WTC11 (cell line): ENCODE measurements at regions not wholly inside any gene's neighbourhood (a gene's known extent, or its start where the extent isn't known, plus 50 kb on each side); places are given as distances from the start of the nearest gene placed in this dataset.

Experiments used
- ATAC-seq: fragments of 200-7000 bp; cut with Tn5 transposase; 2 replicates; pipeline ENCODE4 v1.10.0; 2021; ENCODE audit warnings: mild to moderate bottlenecking, moderate library complexity
- CTCF ChIA-PET: fragments of 300-600 bp; sonication (Branson Sonifier 250); formaldehyde crosslinking; loops from one replicate; lab custom pipeline; 2021; ENCODE audit warnings: antibody characterized with exemption; lab: Charles Lee
- POLR2A ChIA-PET: fragments of 350-600 bp; sonication (Branson Sonifier 250); formaldehyde crosslinking; loops from one replicate; lab custom pipeline; 2021; ENCODE audit warnings: antibody characterized with exemption; lab: Charles Lee
- DNase-seq: peaks from one replicate; pipeline ENCODE4 v3.0.0; 2021; ENCODE audit warnings: low spot score
- H3K27ac Mint-ChIP-seq: 2 replicates; pipeline ENCODE4 v1.8.0; 2021; ENCODE audit warnings: mixed read lengths
- H3K27me3 Mint-ChIP-seq: 2 replicates; pipeline ENCODE4 v1.8.0; 2021; ENCODE audit warnings: low read depth, mild to moderate bottlenecking, moderate library complexity, mixed read lengths
- H3K36me3 Mint-ChIP-seq: 2 replicates; pipeline ENCODE4 v1.8.0; 2021; ENCODE audit warnings: mixed read lengths
- H3K4me1 Mint-ChIP-seq: 2 replicates; pipeline ENCODE4 v1.8.0; 2022; ENCODE audit warnings: mixed read lengths
- H3K4me3 Mint-ChIP-seq: 2 replicates; pipeline ENCODE4 v1.8.0; 2021; ENCODE audit warnings: mild to moderate bottlenecking, moderate library complexity, mixed read lengths
- H3K9me3 Mint-ChIP-seq: 2 replicates; pipeline ENCODE4 v1.8.0; 2021; ENCODE audit warnings: mixed read lengths
- CBFB ChIP-seq: sonication (generic); formaldehyde crosslinking; IDR thresholded peaks from 2 replicates; pipeline ENCODE4 v1.8.1; 2022; ENCODE audit warnings: mild to moderate bottlenecking, low read depth, missing genetic modification reagents
- CREB1 ChIP-seq: sonication (generic); formaldehyde crosslinking; IDR thresholded peaks from 2 replicates; pipeline ENCODE4 v1.8.0; 2023; ENCODE audit warnings: mild to moderate bottlenecking, missing genetic modification reagents
- ETV6 ChIP-seq: sonication (generic); formaldehyde crosslinking; IDR thresholded peaks from 2 replicates; pipeline ENCODE4 v1.8.1; 2022; ENCODE audit warnings: mild to moderate bottlenecking, missing genetic modification reagents
- FOXJ3 ChIP-seq: sonication (generic); formaldehyde crosslinking; IDR thresholded peaks from 2 replicates; pipeline ENCODE4 v1.9.0; 2021; ENCODE audit warnings: missing genetic modification reagents, mild to moderate bottlenecking, borderline replicate concordance
- GABPB1 ChIP-seq: sonication (generic); formaldehyde crosslinking; IDR thresholded peaks from 2 replicates; pipeline ENCODE4 v1.8.1; 2023; ENCODE audit warnings: mild to moderate bottlenecking, missing genetic modification reagents
- GTF2I ChIP-seq: fragments of 250-450 bp; sonication (Bioruptor Pico); conservative IDR thresholded peaks from 2 replicates; pipeline ENCODE4 v1.4.0; 2021; ENCODE audit warnings: mild to moderate bottlenecking
- JAZF1 ChIP-seq: fragments of 250-450 bp; sonication (Bioruptor Pico); IDR thresholded peaks from 2 replicates; pipeline ENCODE4 v1.9.0; 2021; ENCODE audit warnings: moderate library complexity, mild to moderate bottlenecking, inconsistent platforms
- KAT7 ChIP-seq: sonication (generic); formaldehyde crosslinking; IDR thresholded peaks from 2 replicates; pipeline ENCODE4 v1.8.1; 2023; ENCODE audit warnings: missing genetic modification reagents, mild to moderate bottlenecking, borderline replicate concordance
- MYBL2 ChIP-seq: sonication (generic); formaldehyde crosslinking; IDR thresholded peaks from 2 replicates; pipeline ENCODE4 v1.8.1; 2023; ENCODE audit warnings: mild to moderate bottlenecking, moderate library complexity, missing genetic modification reagents
- NFE2L1 ChIP-seq: sonication (generic); formaldehyde crosslinking; IDR thresholded peaks from 2 replicates; pipeline ENCODE4 v1.8.1; 2023; ENCODE audit warnings: missing genetic modification reagents
- PRRX2 ChIP-seq: fragments of 250-450 bp; sonication (Bioruptor Pico); IDR thresholded peaks from 2 replicates; pipeline ENCODE4 v1.8.0; 2021; ENCODE audit warnings: mild to moderate bottlenecking
- RELA ChIP-seq: sonication (generic); formaldehyde crosslinking; IDR thresholded peaks from 2 replicates; pipeline ENCODE4 v1.8.1; 2022; ENCODE audit warnings: missing genetic modification reagents, mild to moderate bottlenecking, borderline replicate concordance
- SMAD3 ChIP-seq: sonication (generic); formaldehyde crosslinking; IDR thresholded peaks from 2 replicates; pipeline ENCODE4 v1.8.0; 2022; ENCODE audit warnings: missing genetic modification reagents, mild to moderate bottlenecking, borderline replicate concordance
- SOX15 ChIP-seq: fragments of 250-450 bp; sonication (Bioruptor Pico); IDR thresholded peaks from 2 replicates; pipeline ENCODE4 v1.9.0; 2021; ENCODE audit warnings: mild to moderate bottlenecking
- TEAD4 ChIP-seq: sonication (generic); formaldehyde crosslinking; IDR thresholded peaks from 2 replicates; pipeline ENCODE4 v1.8.0; 2022; ENCODE audit warnings: mild to moderate bottlenecking, missing genetic modification reagents
- TP53 ChIP-seq: sonication (generic); formaldehyde crosslinking; IDR thresholded peaks from 2 replicates; pipeline ENCODE4 v1.8.1; 2023; ENCODE audit warnings: mild to moderate bottlenecking, missing genetic modification reagents
- ZBTB21 ChIP-seq: sonication (generic); formaldehyde crosslinking; IDR thresholded peaks from 2 replicates; pipeline ENCODE4 v1.8.1; 2023; ENCODE audit warnings: mild to moderate bottlenecking, missing genetic modification reagents, borderline replicate concordance
- ZNF121 ChIP-seq: sonication (generic); formaldehyde crosslinking; IDR thresholded peaks from 2 replicates; pipeline ENCODE4 v1.8.0; 2023; ENCODE audit warnings: missing genetic modification reagents
- ZNF138 ChIP-seq: sonication (generic); formaldehyde crosslinking; conservative IDR thresholded peaks from 2 replicates; pipeline ENCODE4 v1.8.1; 2022; ENCODE audit warnings: mild to moderate bottlenecking, moderate library complexity, missing genetic modification reagents
- ZNF232 ChIP-seq: sonication (generic); formaldehyde crosslinking; IDR thresholded peaks from 2 replicates; pipeline ENCODE4 v1.8.0; 2022; ENCODE audit warnings: mild to moderate bottlenecking, missing genetic modification reagents
- ZNF396 ChIP-seq: fragments of 250-450 bp; sonication (Bioruptor Pico); IDR thresholded peaks from 2 replicates; pipeline ENCODE4 v1.8.0; 2021; ENCODE audit warnings: mild to moderate bottlenecking, moderate library complexity, borderline replicate concordance
- ZNF425 ChIP-seq: fragments of 250-450 bp; sonication (Bioruptor Pico); conservative IDR thresholded peaks from 2 replicates; pipeline ENCODE4 v1.9.0; 2021; ENCODE audit warnings: mild to moderate bottlenecking
- TF ChIP-seq, protein P1 (sequence below): fragments of 250-450 bp; sonication (Bioruptor Pico); IDR thresholded peaks from 2 replicates; pipeline ENCODE4 v1.9.0; 2021; ENCODE audit warnings: mild to moderate bottlenecking
- TF ChIP-seq, protein P2 (sequence below): sonication (generic); formaldehyde crosslinking; conservative IDR thresholded peaks from 2 replicates; pipeline ENCODE4 v1.8.1; 2022; ENCODE audit warnings: mild to moderate bottlenecking, missing genetic modification reagents
- TF ChIP-seq, protein P3 (sequence below): sonication (generic); formaldehyde crosslinking; IDR thresholded peaks from 2 replicates; pipeline ENCODE4 v1.8.0; 2022; ENCODE audit warnings: mild to moderate bottlenecking, missing genetic modification reagents
- TF ChIP-seq, protein P4 (sequence below): sonication (generic); formaldehyde crosslinking; IDR thresholded peaks from 2 replicates; pipeline ENCODE4 v1.8.1; 2022; ENCODE audit warnings: missing genetic modification reagents, borderline replicate concordance

GRCh38 chr5:28164568-28164967 is 1126.2 kb upstream of the CDH9 start:
- TF ChIP-seq KAT7 (no peak), JAZF1 (CRISPR knock-in tag) (no peak), ZNF396 (CRISPR knock-in tag) (no peak), CBFB (no peak), PRRX2 (CRISPR knock-in tag) (no peak)
- H3K36me3 Mint-ChIP-seq = no peaks in the 10 kb centered on the region
- H3K27me3 Mint-ChIP-seq = no peaks in the 10 kb centered on the region
- H3K9me3 Mint-ChIP-seq = peaks cover 18% of the 10 kb centered on the region; the same call in 1 of the 2 replicates
- no peaks in the 10 kb centered on the region for H3K4me1 Mint-ChIP-seq
- ATAC-seq (no peak), DNase-seq (no peak)
- POLR2A ChIA-PET = no interaction called here
- H3K27ac Mint-ChIP-seq = no peak overlapping the region
- CTCF ChIA-PET = no interaction called here
- no peak overlapping the region for H3K4me3 Mint-ChIP-seq

- TF ChIP-seq SMAD3 (no peak), CREB1 (CRISPR knock-in tag) (no peak)
- Mint-ChIP-seq H3K9me3 (peaks cover 12% of the 10 kb centered on the region), H3K27ac (no peak overlapping the region), H3K27me3 (no peaks in the 10 kb centered on the region), H3K36me3 (no peaks in the 10 kb centered on the region), H3K4me3 (no peak overlapping the region), H3K4me1 (peaks cover 7% of the 10 kb centered on the region)
- POLR2A ChIA-PET = no interaction called here
- DNase-seq (no peak), ATAC-seq (no peak)
- CTCF ChIA-PET = no interaction called here
These were observed 1118.6 kb upstream of the CDH9 start for GRCh38 chr5:28156981-28157380.

GRCh38 chr5:28143519-28143918 is 1105.1 kb upstream of the CDH9 start:
- peaks cover 4% of the 10 kb centered on the region; the same call in 1 of the 2 replicates for H3K36me3 Mint-ChIP-seq
- no peak overlapping the region for H3K27ac Mint-ChIP-seq
- no peak for TF ChIP-seq CBFB
- TF ChIP-seq GTF2I (CRISPR knock-in tag) = no peak
- TF ChIP-seq ZNF232 (CRISPR knock-in tag) = no peak
- TF ChIP-seq SOX15 (CRISPR knock-in tag) = no peak
- TF ChIP-seq, protein P1, sequence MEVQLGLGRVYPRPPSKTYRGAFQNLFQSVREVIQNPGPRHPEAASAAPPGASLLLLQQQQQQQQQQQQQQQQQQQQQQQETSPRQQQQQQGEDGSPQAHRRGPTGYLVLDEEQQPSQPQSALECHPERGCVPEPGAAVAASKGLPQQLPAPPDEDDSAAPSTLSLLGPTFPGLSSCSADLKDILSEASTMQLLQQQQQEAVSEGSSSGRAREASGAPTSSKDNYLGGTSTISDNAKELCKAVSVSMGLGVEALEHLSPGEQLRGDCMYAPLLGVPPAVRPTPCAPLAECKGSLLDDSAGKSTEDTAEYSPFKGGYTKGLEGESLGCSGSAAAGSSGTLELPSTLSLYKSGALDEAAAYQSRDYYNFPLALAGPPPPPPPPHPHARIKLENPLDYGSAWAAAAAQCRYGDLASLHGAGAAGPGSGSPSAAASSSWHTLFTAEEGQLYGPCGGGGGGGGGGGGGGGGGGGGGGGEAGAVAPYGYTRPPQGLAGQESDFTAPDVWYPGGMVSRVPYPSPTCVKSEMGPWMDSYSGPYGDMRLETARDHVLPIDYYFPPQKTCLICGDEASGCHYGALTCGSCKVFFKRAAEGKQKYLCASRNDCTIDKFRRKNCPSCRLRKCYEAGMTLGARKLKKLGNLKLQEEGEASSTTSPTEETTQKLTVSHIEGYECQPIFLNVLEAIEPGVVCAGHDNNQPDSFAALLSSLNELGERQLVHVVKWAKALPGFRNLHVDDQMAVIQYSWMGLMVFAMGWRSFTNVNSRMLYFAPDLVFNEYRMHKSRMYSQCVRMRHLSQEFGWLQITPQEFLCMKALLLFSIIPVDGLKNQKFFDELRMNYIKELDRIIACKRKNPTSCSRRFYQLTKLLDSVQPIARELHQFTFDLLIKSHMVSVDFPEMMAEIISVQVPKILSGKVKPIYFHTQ (CRISPR knock-in tag) = no peak
- TF ChIP-seq TEAD4 (CRISPR knock-in tag) = no peak
- TF ChIP-seq, protein P2, sequence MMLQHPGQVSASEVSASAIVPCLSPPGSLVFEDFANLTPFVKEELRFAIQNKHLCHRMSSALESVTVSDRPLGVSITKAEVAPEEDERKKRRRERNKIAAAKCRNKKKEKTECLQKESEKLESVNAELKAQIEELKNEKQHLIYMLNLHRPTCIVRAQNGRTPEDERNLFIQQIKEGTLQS = no peak
- no peak for TF ChIP-seq SMAD3
- no peak for TF ChIP-seq ZBTB21 (CRISPR knock-in tag)
- TF ChIP-seq, protein P3, sequence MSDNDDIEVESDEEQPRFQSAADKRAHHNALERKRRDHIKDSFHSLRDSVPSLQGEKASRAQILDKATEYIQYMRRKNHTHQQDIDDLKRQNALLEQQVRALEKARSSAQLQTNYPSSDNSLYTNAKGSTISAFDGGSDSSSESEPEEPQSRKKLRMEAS (CRISPR knock-in tag) = no peak
- TF ChIP-seq ETV6 = no peak
- TF ChIP-seq RELA = no peak
- peaks cover 24% of the 10 kb centered on the region for H3K9me3 Mint-ChIP-seq
- no peak for ATAC-seq
- H3K4me1 Mint-ChIP-seq = peaks cover 10% of the 10 kb centered on the region
- ChIA-PET POLR2A (no interaction called here), CTCF (no interaction called here)
- no peaks in the 10 kb centered on the region for H3K27me3 Mint-ChIP-seq
- no peak for DNase-seq
- no peak overlapping the region for H3K4me3 Mint-ChIP-seq

GRCh38 chr5:28132151-28132550 is 1093.8 kb upstream of the CDH9 start:
- H3K27me3 Mint-ChIP-seq = no peaks in the 10 kb centered on the region
- H3K4me3 Mint-ChIP-seq = no peak overlapping the region
- POLR2A ChIA-PET = no interaction called here
- CTCF ChIA-PET = no interaction called here
- peaks cover 4% of the 10 kb centered on the region; the same call in 1 of the 2 replicates for H3K4me1 Mint-ChIP-seq
- peaks cover 41% of the 10 kb centered on the region for H3K9me3 Mint-ChIP-seq
- H3K27ac Mint-ChIP-seq = no peak overlapping the region
- no peaks in the 10 kb centered on the region for H3K36me3 Mint-ChIP-seq
- no peak for DNase-seq
- ATAC-seq = no peak
- no peak for TF ChIP-seq ZBTB21 (CRISPR knock-in tag)
- no peak for TF ChIP-seq FOXJ3 (CRISPR knock-in tag)
- TF ChIP-seq MYBL2 (CRISPR knock-in tag) = no peak
- no peak for TF ChIP-seq ZNF121 (CRISPR knock-in tag)
- TF ChIP-seq TP53 (CRISPR knock-in tag) = no peak
- no peak for TF ChIP-seq NFE2L1 (CRISPR knock-in tag)
- no peak for TF ChIP-seq GABPB1 (CRISPR knock-in tag)
- TF ChIP-seq, protein P4, sequence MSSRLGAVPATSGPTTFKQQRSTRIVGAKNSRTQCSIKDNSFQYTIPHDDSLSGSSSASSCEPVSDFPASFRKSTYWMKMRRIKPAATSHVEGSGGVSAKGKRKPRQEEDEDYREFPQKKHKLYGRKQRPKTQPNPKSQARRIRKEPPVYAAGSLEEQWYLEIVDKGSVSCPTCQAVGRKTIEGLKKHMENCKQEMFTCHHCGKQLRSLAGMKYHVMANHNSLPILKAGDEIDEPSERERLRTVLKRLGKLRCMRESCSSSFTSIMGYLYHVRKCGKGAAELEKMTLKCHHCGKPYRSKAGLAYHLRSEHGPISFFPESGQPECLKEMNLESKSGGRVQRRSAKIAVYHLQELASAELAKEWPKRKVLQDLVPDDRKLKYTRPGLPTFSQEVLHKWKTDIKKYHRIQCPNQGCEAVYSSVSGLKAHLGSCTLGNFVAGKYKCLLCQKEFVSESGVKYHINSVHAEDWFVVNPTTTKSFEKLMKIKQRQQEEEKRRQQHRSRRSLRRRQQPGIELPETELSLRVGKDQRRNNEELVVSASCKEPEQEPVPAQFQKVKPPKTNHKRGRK (CRISPR knock-in tag) = no peak
- no peak for TF ChIP-seq ZNF425 (CRISPR knock-in tag)
- no peak for TF ChIP-seq ETV6
- TF ChIP-seq JAZF1 (CRISPR knock-in tag) = no peak
- no peak for TF ChIP-seq SOX15 (CRISPR knock-in tag)
- no peak for TF ChIP-seq ZNF138
